ENCODE measurements at regions not wholly inside any gene's neighbourhood (a gene's known extent, or its start where the extent isn't known, plus 50 kb on each side); places are given as distances from the start of the nearest gene placed in this dataset.

DNA sequence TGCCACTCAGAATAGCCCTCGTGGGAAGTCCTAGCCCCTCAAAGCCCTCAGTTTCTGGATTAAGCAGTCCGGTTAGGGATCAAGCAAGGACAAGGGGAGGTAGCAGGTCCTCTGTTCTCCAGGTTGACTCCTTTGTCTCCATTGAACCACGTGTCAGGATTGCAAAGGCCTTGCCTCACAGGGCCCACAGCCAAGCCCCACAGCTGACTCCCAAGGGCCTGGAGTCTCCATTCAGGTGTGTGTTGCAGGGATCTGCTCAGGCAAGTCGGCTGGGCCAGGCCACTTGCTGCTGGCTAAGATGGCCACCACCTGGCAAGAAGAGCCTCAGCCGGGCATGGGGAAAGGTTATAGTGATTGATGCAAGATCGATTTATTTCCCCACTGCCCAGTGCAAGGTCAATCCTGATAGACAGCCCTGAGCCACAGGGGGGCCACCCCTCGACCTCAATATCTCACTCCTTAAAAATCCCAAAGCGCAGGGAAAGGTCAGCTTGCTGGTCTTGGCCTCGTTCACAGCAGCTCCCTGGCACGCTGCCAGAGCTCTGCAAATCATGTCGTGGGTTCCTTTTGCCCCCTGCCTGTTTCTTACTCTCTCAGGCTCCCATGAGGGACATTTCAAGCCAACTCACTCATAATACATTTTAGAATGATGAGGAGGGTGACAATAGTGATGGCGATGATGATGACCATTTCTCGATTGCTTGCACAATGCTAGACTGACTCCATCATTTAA lies 75.9 kb downstream of the EDN3 start:
- no peak for DNase-seq (ENCODE audit: low read depth, low spot score)

- no peak for DNase-seq (ENCODE audit: low read depth, low spot score)
These were observed 76.6 kb downstream of the EDN3 start for GRCh38 chr20:59376998-59377397.

- DNase-seq (ENCODE audit: low read depth, low spot score): no peak
These were observed 77.4 kb downstream of the EDN3 start for GRCh38 chr20:59377842-59378241.

- no peak for DNase-seq (ENCODE audit: low read depth, low spot score)
These were observed 78.0 kb downstream of the EDN3 start for GRCh38 chr20:59378396-59378795.

- DNase-seq (ENCODE audit: low read depth, low spot score): no peak
These were observed 78.6 kb downstream of the EDN3 start for GRCh38 chr20:59378966-59379365.

DNA sequence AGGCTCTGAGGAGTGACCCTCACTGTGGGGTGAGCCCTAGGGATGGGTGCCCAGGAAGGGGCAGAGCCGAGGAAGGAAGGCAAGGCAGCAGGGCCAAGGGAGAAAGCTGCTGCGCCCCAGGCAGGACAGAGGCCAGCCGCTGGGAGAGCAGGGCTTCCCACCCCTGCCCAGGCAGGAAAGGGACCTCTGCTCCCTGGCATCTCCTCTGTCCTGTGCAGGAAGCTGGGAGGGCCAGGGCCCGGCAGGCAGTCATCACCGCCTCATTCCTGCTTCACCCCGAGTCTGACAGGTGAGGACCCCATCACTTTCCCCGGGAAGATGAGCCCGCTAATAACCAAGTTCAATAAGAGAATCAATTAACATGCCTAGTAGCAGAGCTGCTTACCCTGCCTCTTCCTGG lies 81.3 kb downstream of the EDN3 start:
- no peak for DNase-seq (ENCODE audit: low read depth, low spot score)

- no peak for DNase-seq (ENCODE audit: low read depth, low spot score)
These were observed 81.8 kb downstream of the EDN3 start for GRCh38 chr20:59382157-59382725.

DNA sequence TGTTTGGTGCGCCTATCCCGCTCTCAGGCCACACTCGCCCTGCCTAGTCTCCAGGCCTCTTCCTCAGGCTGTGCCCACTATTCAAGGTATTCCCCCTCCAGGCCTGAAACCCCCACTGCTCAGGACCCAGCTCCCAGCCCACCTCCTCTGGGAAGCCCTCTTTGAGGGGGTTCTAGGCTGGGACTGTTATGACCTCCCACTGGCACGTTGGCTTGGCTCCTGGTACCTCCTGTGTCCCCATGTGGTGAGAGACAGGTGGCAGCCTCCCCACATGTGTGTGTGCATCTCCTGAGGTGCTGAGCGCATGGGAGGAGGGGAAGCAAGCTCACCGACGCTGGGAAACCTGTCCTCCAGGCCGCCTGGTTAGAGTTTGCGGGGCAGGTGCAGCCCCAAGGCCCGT lies 82.5 kb downstream of the EDN3 start:
- DNase-seq (ENCODE audit: low read depth, low spot score): no peak

DNA sequence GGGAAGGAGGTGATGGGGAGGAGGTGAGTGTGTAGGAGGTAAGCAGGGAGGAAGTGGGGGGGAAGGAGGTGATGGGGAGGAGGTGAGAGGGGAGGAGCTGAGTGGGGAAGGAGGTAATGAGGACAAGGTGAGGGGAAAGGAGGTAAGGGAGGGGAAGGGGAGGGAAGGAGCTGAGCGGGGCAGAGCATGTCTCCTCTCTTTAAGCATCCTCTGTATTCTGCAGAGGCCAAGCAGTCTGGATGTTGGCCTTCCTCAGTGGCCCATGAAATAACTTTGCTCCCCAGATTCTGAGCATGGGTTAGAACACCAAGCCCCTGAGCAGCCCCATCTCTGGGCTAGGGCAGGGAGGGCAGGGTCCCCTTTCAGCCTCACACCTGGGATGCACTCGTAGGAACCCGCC lies 84.6 kb downstream of the EDN3 start:
- no peak for DNase-seq (ENCODE audit: low read depth, low spot score)

DNA sequence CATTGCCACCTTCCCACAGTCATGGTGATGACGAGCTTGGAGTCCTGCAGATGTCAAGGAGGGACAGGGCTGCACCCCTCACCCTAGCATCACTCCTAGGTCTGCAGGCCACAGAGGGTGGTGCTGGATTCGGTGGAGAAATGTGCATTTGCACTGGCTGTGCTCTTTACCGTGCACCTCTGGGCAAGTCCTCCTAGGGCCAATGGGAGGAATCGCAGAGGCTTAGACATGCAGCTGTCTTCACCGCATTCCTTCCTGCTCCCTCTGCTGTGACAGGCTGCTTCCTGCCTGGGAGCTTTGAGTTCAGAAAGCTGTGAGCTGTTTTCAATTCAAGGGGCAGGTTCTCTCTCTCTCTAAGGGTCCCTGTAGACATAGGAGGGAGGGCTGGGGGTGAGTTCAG lies 85.1 kb downstream of the EDN3 start:
- no peak for DNase-seq (ENCODE audit: low read depth, low spot score)

- DNase-seq (ENCODE audit: low read depth, low spot score): no peak
These were observed 86.4 kb downstream of the EDN3 start for GRCh38 chr20:59386809-59387208.

DNA sequence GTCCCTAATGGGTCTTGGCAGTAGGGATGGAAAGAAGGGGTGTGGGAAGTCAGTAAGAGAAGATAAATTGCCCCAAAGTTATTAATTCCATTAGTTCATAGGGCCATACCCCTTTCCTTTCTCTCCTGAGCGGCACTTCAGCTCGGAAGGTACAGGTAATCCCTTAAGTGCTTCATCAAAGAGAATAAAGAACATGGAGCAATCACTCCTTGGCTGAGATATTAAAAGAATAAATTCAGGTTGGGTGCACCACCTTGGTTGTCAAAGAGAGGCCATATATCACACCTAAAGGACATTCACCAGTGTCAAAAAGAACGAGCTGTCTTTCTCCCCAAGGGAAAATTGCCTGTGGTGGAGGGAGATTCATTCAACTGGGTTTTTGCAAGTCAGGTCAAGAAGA lies 87.5 kb downstream of the EDN3 start:
- DNase-seq (ENCODE audit: low read depth, low spot score): no peak

- no peak for DNase-seq (ENCODE audit: low read depth, low spot score)
These were observed 88.0 kb downstream of the EDN3 start for GRCh38 chr20:59388402-59388801.

DNA sequence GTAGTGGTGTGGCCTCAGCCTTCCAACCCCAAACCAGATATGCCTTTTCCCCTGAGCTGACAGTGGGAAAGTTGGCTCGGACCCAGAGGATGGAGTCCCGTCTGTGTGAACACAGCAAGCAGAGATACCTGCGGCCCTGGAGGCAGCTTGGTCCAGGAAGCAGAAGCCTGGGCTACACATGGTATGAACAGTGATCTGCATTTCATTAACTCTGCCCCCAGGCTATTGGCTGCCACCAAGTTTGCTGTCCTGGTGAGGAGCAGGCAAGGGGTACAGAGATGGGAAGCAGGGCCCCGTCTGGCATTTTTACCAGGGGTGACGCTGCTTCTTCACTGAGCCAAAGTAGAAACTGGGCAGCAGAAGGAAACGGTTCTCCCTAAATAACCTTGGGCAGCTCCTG lies 90.0 kb downstream of the EDN3 start:
- DNase-seq (ENCODE audit: low read depth, low spot score): no peak

GRCh38 chr20:59391975-59392374 lies 91.6 kb downstream of the EDN3 start:
- no peak for DNase-seq (ENCODE audit: low read depth, low spot score)

- DNase-seq (ENCODE audit: low read depth, low spot score): no peak
These were observed 92.3 kb downstream of the EDN3 start for GRCh38 chr20:59392736-59393135.

- DNase-seq (ENCODE audit: low read depth, low spot score): no peak
These were observed 92.7 kb downstream of the EDN3 start for GRCh38 chr20:59393142-59393541.

- no peak for DNase-seq (ENCODE audit: low read depth, low spot score)
These were observed 95.3 kb downstream of the EDN3 start for GRCh38 chr20:59395729-59396128.

- no peak for DNase-seq (ENCODE audit: low read depth, low spot score)
These were observed 98.3 kb downstream of the EDN3 start for GRCh38 chr20:59398537-59399205.

DNA sequence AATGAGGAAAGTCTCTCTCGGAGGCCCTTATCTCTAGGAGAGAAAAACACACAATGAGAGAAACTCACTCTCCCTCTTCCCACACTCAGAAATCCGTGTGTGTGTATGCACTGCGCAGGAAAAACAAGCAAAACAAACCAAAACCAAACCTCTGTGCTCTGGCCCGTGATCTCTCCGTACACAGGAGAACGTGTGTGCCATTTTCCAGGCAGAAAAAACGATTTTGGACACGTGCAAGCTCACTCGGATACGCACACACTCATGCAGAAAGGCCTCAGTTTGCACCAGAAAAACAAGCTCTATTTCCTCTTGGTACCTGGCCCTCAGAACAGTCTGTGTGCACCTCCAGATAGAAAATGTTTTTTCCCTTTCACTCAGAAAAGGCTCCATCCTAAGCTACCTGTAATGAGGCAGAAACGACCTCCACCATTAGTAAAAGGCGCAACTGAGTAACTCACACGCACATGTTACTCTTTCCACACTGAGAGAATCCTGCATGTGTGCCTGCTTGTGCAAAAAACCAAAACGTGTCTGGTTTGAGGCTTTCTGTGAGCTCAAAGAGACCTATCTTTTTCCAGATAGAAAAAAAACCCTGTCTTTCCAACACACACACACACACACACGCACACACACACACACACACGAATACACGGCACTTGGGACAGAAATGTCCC lies 99.2 kb downstream of the EDN3 start:
- no peak for DNase-seq (ENCODE audit: low read depth, low spot score)

DNA sequence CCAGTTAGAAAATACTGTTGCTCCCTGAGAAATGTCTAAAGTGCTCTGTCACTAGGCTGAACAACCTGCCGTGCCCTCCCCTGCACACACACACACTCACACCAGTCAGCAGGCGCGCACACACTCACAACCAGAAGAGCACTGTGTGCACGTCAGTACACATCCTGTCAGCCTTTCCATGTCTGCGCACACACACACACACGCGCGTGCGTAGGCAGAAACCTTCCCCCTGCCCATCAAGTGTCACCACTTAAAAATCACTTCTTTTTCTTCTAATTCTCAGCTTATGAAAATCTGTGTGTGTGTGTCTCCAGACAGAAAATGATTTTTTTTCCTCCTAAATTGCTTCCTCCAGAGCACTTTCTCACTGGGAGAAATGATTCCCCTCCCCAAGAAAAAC lies 100.3 kb downstream of the EDN3 start:
- no peak for DNase-seq (ENCODE audit: low read depth, low spot score)

DNA sequence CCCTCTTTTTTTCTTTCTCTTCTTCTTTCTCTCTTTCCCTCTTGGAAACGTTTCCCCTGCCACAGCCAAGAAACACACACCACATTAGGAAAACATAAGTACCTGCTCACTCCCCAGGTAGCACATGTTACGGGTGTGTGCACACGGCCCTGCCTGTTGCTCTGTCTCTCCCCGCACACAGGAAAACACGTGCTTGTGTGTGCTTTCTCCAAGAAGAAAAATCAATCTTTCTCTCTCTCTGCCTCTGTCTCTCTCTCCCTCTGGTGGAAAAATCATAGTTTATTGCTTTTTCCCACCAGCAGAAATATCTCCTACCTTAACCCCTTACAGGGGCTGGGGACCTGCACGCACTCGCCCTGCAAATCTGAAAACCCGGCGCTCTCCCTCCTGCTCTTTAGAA lies 102.3 kb downstream of the EDN3 start:
- no peak for DNase-seq (ENCODE audit: low read depth, low spot score)

All from astrocyte of the hippocampus (primary cell).